ENCODE measurements at regions not wholly inside any gene's neighbourhood (a gene's known extent, or its start where the extent isn't known, plus 50 kb on each side); places are given as distances from the start of the nearest gene placed in this dataset.

GRCh38 chr16:76741623-76742022, 449.4 kb upstream of the MON1B start:
- TF ChIP-seq CTCF (conservative IDR thresholded peaks at IDR 0.05; ENCODE audit: low read length) (no peak), EZH2phosphoT487 (IDR thresholded peaks at IDR 0.05; ENCODE audit: borderline replicate concordance) (no peak)
